ENCODE measurements at regions not wholly inside any gene's neighbourhood (a gene's known extent, or its start where the extent isn't known, plus 50 kb on each side); places are given as distances from the start of the nearest gene placed in this dataset.

- H3K4me3 ChIP-seq: no peak overlapping the region
- Mint-ChIP-seq H3K9me3 (peaks cover 20% of the 10 kb centered on the region), H3K27ac (no peak overlapping the region), H3K27me3 (ENCODE audit: insufficient read depth, low read depth, poor library complexity) (peaks cover 3% of the 10 kb centered on the region), H3K4me1 (peaks cover 36% of the 10 kb centered on the region), H3K4me3 (no peak overlapping the region), H3K36me3 (ENCODE audit: low read depth) (peaks cover 27% of the 10 kb centered on the region)
- H3K79me2 ChIP-seq (replicated peaks; ENCODE audit: insufficient read depth): no peaks in the 10 kb centered on the region
- peaks cover 15% of the 10 kb centered on the region for H3K4me1 ChIP-seq (ENCODE audit: insufficient read depth)
- peaks cover 2% of the 10 kb centered on the region for H3K36me3 ChIP-seq (ENCODE audit: insufficient read depth)
- H4K20me1 ChIP-seq (replicated peaks; ENCODE audit: insufficient read depth): no peaks in the 10 kb centered on the region
- TF ChIP-seq, protein P1, sequence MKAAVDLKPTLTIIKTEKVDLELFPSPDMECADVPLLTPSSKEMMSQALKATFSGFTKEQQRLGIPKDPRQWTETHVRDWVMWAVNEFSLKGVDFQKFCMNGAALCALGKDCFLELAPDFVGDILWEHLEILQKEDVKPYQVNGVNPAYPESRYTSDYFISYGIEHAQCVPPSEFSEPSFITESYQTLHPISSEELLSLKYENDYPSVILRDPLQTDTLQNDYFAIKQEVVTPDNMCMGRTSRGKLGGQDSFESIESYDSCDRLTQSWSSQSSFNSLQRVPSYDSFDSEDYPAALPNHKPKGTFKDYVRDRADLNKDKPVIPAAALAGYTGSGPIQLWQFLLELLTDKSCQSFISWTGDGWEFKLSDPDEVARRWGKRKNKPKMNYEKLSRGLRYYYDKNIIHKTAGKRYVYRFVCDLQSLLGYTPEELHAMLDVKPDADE (IDR thresholded peaks at IDR 0.05): no peak
- H3K9me2 ChIP-seq (ENCODE audit: insufficient read depth): peaks cover 12% of the 10 kb centered on the region; the same call in 1 of the 2 replicates
- H3K27ac ChIP-seq (ENCODE audit: low read depth): no peak overlapping the region
- H3F3A ChIP-seq (replicated peaks; ENCODE audit: low read depth): no peaks in the 10 kb centered on the region
- H3K4me2 ChIP-seq: no peak overlapping the region
- H3K27me3 ChIP-seq (ENCODE audit: insufficient read depth): no peaks in the 10 kb centered on the region
- no peak for DNase-seq (ENCODE audit: low spot score)
- ATAC-seq: no peak
- peak overlapping the region; percentile 35; the same call in 1 of the 2 replicates for H2AFZ ChIP-seq
Measured at GRCh38 chr1:233477359-233477758, 136.5 kb upstream of the KCNK1 start.

DNA sequence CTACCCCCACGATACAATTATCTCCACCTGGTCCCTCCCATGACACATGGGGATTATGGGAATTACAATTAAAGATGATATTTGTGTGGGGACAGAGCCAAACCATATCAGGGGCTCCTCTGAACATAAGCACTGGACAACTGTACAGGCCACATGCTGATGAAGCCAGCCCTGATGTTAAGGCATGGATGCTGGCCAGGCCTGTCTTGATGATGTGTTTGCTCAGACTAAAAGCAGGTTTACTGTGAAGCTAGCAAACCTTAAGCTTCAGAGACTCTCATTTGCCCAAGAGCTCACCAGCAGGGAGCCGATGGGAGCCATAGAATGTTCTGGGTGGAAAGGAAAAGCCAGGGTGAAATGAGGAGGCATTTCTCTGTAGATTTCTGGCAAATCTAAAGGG lies 135.3 kb upstream of the KCNK1 start:
- no peak overlapping the region for H3K27ac ChIP-seq (ENCODE audit: low read depth)
- no peaks in the 10 kb centered on the region for H3K36me3 ChIP-seq (ENCODE audit: insufficient read depth)
- H4K20me1 ChIP-seq (replicated peaks; ENCODE audit: insufficient read depth): no peaks in the 10 kb centered on the region
- no peak overlapping the region for H3K27ac Mint-ChIP-seq
- no peaks in the 10 kb centered on the region for H3K27me3 Mint-ChIP-seq (ENCODE audit: insufficient read depth, low read depth, poor library complexity)
- no peak for ATAC-seq
- H3K27me3 ChIP-seq (ENCODE audit: insufficient read depth): no peaks in the 10 kb centered on the region
- H3K9me2 ChIP-seq (ENCODE audit: insufficient read depth): peaks cover 12% of the 10 kb centered on the region; the same call in 1 of the 2 replicates
- no peaks in the 10 kb centered on the region for H3K79me2 ChIP-seq (replicated peaks; ENCODE audit: insufficient read depth)
- no peak overlapping the region for H3K4me3 Mint-ChIP-seq
- H2AFZ ChIP-seq: no peak overlapping the region
- no peak overlapping the region for H3K4me3 ChIP-seq
- peaks cover 15% of the 10 kb centered on the region for H3K4me1 ChIP-seq (ENCODE audit: insufficient read depth)
- peaks cover 8% of the 10 kb centered on the region for H3K9me3 Mint-ChIP-seq
- no peak for DNase-seq (ENCODE audit: low spot score)
- H3F3A ChIP-seq (replicated peaks; ENCODE audit: low read depth): no peaks in the 10 kb centered on the region
- peaks cover 14% of the 10 kb centered on the region for H3K36me3 Mint-ChIP-seq (ENCODE audit: low read depth)
- no peak overlapping the region for H3K4me2 ChIP-seq
- H3K4me1 Mint-ChIP-seq: peaks cover 24% of the 10 kb centered on the region
- no peak for TF ChIP-seq ZNF462 (CRISPR knock-in tag; IDR thresholded peaks at IDR 0.05)
- TF ChIP-seq, protein P2, sequence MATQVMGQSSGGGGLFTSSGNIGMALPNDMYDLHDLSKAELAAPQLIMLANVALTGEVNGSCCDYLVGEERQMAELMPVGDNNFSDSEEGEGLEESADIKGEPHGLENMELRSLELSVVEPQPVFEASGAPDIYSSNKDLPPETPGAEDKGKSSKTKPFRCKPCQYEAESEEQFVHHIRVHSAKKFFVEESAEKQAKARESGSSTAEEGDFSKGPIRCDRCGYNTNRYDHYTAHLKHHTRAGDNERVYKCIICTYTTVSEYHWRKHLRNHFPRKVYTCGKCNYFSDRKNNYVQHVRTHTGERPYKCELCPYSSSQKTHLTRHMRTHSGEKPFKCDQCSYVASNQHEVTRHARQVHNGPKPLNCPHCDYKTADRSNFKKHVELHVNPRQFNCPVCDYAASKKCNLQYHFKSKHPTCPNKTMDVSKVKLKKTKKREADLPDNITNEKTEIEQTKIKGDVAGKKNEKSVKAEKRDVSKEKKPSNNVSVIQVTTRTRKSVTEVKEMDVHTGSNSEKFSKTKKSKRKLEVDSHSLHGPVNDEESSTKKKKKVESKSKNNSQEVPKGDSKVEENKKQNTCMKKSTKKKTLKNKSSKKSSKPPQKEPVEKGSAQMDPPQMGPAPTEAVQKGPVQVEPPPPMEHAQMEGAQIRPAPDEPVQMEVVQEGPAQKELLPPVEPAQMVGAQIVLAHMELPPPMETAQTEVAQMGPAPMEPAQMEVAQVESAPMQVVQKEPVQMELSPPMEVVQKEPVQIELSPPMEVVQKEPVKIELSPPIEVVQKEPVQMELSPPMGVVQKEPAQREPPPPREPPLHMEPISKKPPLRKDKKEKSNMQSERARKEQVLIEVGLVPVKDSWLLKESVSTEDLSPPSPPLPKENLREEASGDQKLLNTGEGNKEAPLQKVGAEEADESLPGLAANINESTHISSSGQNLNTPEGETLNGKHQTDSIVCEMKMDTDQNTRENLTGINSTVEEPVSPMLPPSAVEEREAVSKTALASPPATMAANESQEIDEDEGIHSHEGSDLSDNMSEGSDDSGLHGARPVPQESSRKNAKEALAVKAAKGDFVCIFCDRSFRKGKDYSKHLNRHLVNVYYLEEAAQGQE (IDR thresholded peaks at IDR 0.05; ENCODE audit: unreplicated experiment): no peak
- TF ChIP-seq JUNB (IDR thresholded peaks at IDR 0.05; ENCODE audit: unreplicated experiment): no peak
- TF ChIP-seq ZNF331 (CRISPR knock-in tag; IDR thresholded peaks at IDR 0.05; ENCODE audit: low read depth): no peak
- TF ChIP-seq NANOG (IDR thresholded peaks at IDR 0.05; ENCODE audit: borderline replicate concordance): no peak
- TF ChIP-seq, protein P1 (IDR thresholded peaks at IDR 0.05): no peak
- no peak for TF ChIP-seq CTCF (conservative IDR thresholded peaks at IDR 0.05; ENCODE audit: low read depth in 2 of 2)

Data from GM23338 (cell line).